ENCODE measurements at regions not wholly inside any gene's neighbourhood (a gene's known extent, or its start where the extent isn't known, plus 50 kb on each side); places are given as distances from the start of the nearest gene placed in this dataset.

- DNase-seq, result no peak
Measured at GRCh38 chr3:28835249-28835648, 445.6 kb upstream of the RBMS3 start.

DNA sequence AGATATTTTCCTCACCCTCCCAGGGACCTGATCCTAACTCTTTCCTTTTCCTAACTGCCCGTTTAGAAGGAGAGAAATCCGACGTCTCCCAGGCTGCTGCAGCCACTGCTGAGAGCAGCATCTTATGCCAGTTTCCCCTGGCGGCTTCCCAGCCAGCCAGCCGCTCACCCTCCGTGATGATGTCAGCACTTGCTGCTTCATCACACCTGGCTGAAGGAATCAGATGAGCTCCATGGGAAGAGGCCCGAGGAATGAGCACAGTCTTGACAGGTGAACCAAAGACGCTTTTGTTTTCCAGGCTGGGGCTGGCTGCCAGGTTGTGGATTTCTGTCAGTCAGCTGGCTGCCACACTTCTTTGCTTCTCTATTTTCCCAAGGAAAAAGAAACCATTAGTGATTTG, 445.1 kb upstream of the RBMS3 start:
- DNase-seq, result peak in 1 of 2 experiments; percentile 8

DNA sequence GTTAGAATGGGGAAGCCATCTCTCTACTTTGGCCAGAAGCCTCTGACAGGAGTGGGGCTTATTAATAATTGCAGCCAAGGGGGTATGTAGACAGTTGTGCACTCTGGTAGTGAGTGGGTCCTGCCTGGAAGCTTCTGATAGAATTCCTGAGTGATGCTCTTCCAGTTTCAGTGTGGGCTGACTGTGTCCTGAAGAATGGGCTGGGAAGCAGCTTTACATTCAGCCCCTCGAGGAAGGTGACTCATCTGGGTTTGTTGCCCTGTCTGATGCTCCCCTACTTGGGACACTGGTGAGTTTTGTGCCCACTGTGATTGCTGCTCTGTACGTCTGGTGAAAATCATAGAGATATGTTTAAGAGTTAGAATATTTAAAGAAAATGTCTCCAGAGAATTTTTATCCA, 444.7 kb upstream of the RBMS3 start:
- no peak for DNase-seq

GRCh38 chr3:28840976-28841376, 439.9 kb upstream of the RBMS3 start:
- DNase-seq, result no peak

DNA sequence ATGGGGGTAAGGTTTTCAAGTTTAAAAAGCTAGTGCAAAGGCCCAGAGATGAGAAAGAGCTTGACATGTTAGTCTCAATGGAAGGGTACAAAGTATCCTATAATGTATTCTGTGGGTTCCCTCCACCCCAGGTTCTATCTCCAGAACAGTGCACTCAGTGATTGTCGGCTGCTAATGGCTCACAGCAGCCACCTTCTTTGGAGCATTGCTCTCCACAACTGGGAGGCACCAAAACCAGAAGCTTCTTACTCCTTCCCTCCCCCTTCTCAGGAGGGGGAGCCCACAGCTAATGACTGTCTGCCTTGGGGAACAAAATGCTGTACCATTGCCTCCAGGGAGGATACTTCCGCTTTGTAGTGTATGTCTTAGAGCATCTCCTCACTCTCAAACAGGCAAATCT, 439.4 kb upstream of the RBMS3 start:
- no peak for DNase-seq

DNA sequence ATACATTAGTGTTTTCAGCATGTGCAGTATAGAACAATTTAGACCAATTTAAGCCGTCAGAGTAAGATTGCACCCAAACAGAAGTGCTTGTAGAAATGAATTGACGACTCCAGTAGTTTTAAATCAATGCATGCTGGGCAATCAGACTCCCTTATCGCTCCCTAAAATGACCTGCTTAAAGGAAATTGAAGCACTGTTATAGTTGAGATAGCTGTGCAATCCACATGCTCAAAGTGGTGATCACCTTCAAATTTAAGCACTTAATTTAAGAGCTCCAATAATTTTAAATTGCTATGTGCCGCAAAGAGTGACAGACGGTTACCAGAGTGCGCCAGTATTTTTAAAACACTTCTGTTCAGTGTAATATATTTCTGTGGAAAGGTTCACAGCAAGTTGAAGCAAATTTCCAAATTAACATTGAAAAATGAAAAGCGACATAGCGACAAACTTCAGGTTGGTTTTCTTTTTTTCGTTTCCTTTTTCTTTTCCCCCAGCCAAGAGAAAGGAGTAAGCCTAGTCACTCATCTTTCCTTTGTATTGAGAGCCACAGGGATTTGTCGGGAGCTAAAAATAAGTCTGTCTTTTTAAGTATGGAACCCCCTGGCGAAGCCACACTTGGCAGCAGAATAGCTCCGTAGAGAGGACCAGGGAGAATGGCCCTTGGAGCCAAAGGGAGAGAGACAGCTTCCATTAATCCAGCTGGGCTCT, 436.4 kb upstream of the RBMS3 start:
- no peak for DNase-seq

DNA sequence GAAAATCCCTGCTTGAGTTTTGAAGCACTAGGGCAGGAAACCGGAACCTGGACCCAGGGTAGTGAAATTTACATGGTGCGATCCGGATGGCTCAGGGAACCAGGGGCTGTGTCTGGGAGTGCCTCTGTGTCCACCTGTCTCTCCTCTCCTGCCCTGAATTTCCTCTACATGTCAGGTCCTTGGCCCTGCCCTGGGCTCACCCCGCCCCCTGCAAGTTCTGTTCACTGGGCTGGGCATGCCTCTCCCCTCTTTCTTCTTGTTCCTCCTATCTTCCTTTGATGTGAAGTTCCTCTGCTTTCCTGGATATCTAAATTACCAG, 435.9 kb upstream of the RBMS3 start:
- DNase-seq, result no peak

- DNase-seq, result no peak
Measured at GRCh38 chr3:28846971-28847478, 433.8 kb upstream of the RBMS3 start.

DNA sequence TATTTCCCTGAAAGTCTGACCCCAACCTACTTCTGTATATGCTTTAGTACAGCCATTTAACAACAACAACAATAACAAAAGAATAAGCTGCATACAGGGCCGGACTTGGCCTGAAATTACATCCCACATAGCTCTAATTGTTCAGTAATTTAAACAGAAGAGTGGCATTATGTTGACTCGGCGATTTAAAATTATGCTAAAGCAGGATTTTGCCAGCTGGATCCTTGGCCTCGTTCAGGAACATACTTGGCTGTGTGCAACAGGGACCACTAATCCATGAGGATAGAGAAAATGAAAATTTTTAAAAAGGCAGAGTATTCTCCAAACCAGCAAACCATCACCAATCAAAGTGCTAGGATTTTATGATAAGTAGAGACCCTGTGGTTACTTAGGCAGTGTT, 433.1 kb upstream of the RBMS3 start:
- DNase-seq, result no peak

GRCh38 chr3:28850186-28850585, 430.7 kb upstream of the RBMS3 start:
- no peak for DNase-seq

DNA sequence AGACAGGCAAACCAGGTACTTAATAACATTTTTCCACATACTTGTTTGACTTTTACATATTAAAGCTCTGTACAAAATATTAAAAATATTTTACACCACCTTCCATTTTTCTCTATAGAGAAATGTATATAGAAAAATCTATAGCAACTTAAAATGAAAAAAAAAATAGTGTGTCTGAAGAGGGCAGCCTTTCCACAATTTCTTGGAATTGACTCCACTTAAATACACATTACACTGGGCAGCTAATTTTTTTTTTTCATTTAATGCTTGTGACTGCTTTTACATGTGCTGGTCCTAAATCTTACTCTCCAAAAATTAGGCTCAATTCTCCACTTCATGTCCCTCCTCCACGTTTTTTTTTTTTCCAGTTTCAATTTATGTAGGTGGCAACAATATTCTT, 427.0 kb upstream of the RBMS3 start:
- peak in 1 of 2 experiments; percentile 1 for DNase-seq

DNA sequence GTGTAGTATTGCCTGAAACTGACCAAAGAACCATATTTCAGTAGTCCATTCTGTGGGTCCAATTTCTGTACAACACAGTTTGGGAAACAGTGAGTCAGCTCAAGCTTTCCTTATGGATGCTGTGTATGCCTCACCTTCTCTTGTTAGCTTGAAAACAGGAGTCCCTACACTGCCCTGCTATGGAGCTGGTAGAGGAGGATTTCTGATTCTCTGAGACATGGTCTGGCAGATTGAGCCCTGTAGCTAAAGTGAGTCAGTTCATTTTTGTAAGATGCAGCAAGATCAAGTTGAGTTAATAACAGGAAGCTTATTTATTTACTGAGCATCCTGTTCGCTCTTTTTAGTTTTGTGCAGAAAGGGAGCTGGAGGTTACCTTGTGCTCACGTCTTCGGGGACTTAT, 424.1 kb upstream of the RBMS3 start:
- DNase-seq, result peak in 1 of 2 experiments; percentile 2

DNA sequence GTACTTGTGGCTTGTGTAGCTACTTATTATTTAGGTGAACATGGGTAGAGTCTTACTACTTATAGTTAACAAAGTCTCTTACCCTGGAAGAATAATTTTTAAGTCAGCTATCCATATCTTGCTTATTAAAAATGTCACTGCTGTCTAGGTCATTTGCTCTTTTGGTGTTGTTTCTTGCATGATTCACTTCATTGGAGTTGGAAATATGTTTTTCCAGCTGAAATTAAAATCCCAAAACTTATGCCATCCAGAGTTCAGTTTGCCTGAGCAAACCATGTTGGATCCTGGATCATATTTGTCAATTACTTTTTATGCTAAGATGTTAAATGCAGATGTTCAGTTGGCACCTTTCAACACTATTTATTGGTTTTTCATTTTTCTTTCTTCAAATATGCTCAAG, 421.0 kb upstream of the RBMS3 start:
- DNase-seq, result no peak

DNA sequence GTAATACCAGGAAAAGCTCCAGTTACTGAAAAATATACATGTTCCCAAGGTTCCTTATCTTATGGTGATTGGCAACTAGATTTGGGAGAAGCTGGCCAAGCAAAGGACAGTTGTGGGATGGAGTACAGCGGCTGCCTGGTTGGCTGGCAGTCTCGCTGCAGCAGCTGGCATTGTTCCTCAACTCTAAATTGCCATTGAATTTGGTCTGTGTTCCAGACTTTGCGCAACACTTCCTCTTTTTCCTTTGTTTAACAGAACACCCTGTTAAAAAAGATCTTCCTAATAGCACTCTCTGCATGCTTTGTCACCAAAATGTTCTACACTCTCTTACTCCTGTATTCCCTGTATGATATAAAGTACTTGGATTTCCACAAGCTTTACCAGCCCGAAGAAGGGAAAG, 420.6 kb upstream of the RBMS3 start:
- peak in 1 of 2 experiments; percentile 17 for DNase-seq

DNA sequence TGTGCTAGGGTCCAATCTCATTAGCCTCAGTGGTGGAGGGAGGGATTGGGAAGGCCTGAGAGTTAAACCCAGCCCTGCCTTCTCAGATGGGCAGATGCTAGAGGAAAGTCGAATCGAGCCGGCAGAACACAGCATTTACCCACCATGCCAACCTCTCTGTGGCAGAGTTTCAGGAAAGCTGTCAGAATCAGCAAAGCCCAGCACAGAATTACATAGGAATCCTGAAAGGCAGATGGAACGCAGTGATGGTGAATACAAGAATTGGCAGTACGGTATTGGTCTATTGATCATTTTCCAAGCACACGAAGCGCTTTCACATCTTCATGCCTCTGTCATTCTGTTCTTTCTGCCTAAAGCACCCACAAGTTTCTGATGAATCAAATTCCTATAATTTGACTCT, 417.7 kb upstream of the RBMS3 start:
- DNase-seq, result peak in 1 of 2 experiments; percentile 2

- no peak for DNase-seq
Measured at GRCh38 chr3:28867836-28868235, 413.0 kb upstream of the RBMS3 start.

DNA sequence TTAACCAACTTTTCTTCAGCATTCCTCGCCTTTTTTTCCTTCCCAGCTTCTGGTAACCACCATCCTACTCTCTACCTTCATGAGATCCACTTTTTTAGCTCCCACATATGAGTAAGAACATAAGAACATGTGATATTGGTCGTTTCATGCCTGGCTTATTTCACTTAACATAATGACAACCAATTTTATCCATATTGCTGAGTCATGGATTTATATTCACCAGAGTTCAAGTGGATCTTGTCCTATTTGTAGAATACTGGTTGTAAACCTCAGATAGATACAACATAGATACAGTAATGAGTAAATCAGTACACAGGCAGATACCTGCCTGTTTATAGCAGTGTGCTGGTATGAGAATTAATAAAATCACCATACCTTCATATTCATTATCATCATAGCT, 412.0 kb upstream of the RBMS3 start:
- DNase-seq, result no peak

DNA sequence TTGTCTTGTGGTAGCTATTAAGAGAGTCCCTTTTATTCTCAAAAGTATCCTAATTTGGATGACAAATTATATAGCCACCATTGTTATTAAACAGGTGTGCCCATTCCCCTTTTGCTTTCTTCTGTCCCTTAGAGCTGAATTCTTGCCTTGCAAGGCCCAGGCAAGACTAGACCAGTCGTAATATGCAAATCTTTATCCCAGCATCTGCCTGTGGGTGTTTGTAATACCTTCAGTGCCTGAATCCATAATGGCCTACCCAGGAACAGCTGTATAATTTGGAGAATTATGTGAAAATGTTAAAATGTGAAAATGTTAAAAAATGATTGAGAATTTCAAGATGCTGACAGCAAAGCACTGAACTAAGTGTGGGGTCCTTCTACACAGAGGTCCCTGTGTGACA, 403.0 kb upstream of the RBMS3 start:
- DNase-seq, result no peak

DNA sequence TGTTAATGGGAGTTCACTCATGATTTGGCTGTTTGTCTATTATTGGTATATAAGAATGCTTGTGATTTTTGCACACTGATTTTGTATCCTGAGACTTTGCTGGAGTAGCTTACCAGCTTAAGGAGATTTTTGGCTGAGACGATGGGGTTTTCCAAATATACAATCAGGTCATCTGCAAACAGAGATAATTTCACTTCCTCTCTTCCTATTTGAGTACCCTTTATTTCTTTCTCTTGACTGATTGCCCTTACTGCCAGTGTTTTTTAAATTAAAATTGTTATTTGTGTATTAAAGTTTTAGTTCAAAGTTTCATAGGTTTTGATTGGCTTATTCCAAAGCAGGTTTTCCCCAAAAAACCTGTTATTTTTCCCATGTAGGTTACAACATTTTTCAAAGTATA, 390.5 kb upstream of the RBMS3 start:
- no peak for DNase-seq

GRCh38 chr3:28891485-28891884, 389.4 kb upstream of the RBMS3 start:
- DNase-seq, result no peak

DNA sequence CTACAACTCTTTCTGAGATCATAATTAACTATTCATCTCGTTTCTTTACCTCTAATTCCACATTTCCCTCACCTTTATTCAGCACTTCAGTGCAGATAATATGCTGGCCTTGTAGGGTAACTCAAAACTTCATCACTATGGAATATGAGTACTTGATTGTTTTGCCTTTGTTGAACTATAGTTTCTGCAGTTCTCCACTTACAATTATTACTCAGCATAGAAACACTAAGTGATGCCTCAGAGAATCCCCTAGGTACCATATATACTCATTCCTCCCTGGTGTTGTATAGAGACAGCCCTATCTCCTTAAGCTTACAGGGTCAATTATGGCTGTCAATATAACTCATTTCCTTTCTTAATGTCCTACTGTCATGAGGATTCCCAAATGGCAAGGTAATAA, 380.6 kb upstream of the RBMS3 start:
- no peak for DNase-seq

- no peak for DNase-seq
Measured at GRCh38 chr3:28901018-28901417, 379.9 kb upstream of the RBMS3 start.

- DNase-seq, result no peak
Measured at GRCh38 chr3:28903171-28903601, 377.7 kb upstream of the RBMS3 start.

DNA sequence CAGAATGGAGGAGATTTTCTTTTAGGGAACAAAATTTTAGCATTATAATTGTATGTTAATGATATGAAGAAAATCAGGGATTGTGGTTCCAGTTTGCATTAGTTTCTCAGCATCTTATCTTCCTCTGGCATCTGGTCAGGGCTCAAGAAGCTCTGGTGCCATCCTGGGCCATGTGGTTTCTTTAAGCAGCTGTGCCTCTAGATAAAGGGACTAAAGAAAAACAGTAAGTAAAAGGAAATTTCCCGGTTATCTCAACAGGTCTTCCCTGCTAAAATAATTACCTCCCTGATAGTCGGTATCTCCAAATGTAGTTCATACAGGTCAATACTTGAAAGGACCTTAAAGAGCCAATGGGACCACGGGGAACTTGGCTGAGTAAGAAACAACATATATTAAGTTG, 375.1 kb upstream of the RBMS3 start:
- no peak for DNase-seq

DNA sequence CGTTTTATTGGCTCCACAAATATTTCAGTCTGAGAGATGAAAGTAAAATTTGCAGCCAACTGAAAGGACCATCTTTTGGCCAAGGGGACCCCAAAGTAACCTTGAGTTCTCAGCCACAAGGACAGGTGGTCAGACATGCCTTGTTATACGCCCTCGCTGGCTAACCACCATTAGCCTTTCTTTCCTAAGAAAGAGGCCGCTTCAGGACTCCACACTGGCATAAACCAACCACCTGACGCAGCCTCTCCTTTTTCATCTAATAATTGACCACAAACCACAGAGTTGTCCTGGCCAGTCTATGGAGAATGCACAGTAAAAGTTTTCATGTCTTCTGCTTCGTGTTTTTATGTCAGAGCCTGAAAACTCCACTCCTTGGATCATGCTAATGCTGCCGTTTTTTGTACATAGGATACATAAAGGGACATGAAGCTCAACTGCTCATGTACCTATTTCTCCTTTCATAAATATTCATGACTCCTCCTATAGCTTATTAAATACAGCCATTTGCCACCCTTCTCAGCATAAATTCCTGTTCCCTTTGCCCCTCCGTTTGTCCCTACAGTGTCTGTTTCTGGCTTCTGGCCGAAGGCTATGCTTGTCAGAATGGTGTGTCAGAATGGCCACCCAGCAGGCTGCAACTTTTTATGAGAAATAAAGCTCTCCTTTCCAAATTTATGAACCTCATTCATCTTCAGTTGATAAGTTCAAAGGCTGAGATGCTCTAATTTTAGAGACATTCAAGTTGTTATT, 374.1 kb upstream of the RBMS3 start:
- no peak for DNase-seq

Measured in NCI-H446 (cell line).